ENCODE measurements at regions not wholly inside any gene's neighbourhood (a gene's known extent, or its start where the extent isn't known, plus 50 kb on each side); places are given as distances from the start of the nearest gene placed in this dataset.

- no peak for TF ChIP-seq ZNF384 (IDR thresholded peaks at IDR 0.05)
- TF ChIP-seq NFRKB (IDR thresholded peaks at IDR 0.05) = no peak
- TF ChIP-seq TARDBP (IDR thresholded peaks at IDR 0.05) = no peak
- no peak for TF ChIP-seq ELF4 (IDR thresholded peaks at IDR 0.05)
- no peak for TF ChIP-seq L3MBTL2 (conservative IDR thresholded peaks at IDR 0.05)
- TF ChIP-seq SP1 (IDR thresholded peaks at IDR 0.05) = no peak
- no peak for TF ChIP-seq SUZ12 (IDR thresholded peaks at IDR 0.05)
- TF ChIP-seq FOXK2 (IDR thresholded peaks at IDR 0.05) = no peak
- no peak for TF ChIP-seq ARNT (IDR thresholded peaks at IDR 0.05)
- no peak for TF ChIP-seq BHLHE40 (IDR thresholded peaks at IDR 0.05; ENCODE audit: borderline replicate concordance)
- no peak for TF ChIP-seq FOXA1 (IDR thresholded peaks at IDR 0.05)
Measured at GRCh38 chr11:112570333-112570732, 309.7 kb upstream of the PLET1 start.
